ENCODE measurements at regions not wholly inside any gene's neighbourhood (a gene's known extent, or its start where the extent isn't known, plus 50 kb on each side); places are given as distances from the start of the nearest gene placed in this dataset.
"Not testable (repeated sequence)": the region's sequence is repeated elsewhere in the genome, so short reads cannot be mapped to it uniquely, and the experiment has no call there.

- no peak for DNase-seq
Observed at GRCh38 chr7:109835577-109835976, 1255.3 kb upstream of the LRRN3 start.

GRCh38 chr7:109836016-109836415 is 1254.9 kb upstream of the LRRN3 start:
- DNase-seq, result no peak

GRCh38 chr7:109842386-109842785 is 1248.5 kb upstream of the LRRN3 start:
- no peak for DNase-seq

- DNase-seq, result no peak
Observed at GRCh38 chr7:109844362-109844761, 1246.6 kb upstream of the LRRN3 start.

DNA sequence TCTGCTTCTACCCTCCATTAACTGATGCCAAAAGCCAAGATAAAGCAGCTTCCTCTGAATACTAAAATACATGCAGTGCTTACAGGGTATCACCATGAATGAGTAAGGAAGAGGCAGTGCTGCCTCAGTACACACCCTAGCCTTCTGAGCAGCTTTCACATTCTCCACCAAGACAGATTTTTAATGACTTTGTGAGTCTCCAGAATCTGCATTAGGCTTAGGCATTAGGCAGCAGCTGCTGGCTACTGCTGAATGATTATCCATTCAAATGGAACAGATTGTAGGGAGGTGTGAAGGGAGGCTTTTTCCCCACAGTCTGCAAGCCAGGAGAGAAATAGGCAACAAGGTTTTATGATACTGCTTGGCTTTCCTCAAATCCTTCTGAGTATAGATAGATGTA is 1226.7 kb upstream of the LRRN3 start:
- no peak for DNase-seq

DNA sequence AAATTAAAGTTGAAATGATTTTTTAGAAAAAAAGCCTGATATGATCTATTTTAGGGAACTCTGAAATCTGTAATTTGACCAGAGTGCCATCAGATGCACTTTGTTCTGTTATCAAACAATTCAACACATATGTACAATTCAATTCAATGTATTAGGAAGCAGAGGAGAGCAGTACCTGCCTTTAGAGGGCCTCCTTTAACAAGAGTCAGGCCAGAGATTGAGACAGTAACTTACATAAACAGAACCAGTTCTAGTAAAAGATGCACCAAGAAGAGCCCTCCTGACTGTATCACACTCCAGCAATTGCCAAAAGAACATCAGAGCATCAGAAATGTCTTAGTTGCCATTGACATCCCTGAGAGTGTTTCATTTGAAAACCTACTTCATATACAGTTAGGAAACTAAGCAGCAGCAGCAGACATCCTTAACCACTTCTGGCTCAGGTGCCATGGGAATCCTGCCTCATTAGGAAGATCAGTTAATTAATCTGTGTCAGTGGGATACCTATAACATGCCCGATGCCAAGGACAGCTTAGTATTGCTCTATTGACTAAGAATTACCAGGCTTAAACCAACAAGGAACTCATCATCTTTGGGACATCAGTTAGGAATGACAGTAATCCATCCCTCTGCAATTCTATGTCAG is 1222.6 kb upstream of the LRRN3 start:
- DNase-seq, result no peak

DNA sequence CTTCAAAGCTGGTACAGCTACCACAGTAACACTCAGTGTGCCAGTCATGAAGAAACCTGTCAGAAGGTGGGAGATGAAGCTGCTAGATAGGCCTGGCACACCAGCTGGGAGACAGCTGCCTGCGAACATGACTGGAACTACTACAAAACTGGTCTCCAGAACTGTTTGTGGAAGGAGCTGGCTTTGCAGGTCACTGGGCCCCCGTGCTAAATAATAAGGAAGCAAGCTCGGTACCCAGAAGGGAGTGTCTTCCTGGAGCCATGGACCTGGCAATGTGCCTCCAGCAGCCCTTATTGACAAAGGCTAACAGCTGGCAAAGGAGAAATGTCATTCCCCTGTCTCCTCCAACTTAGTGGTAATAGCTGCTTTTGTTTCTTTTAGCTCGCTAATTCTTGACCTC is 1217.6 kb upstream of the LRRN3 start:
- DNase-seq, result no peak

GRCh38 chr7:109879287-109879828 is 1211.6 kb upstream of the LRRN3 start:
- DNase-seq, result no peak

GRCh38 chr7:109890622-109891021 is 1200.3 kb upstream of the LRRN3 start:
- no peak for DNase-seq

DNA sequence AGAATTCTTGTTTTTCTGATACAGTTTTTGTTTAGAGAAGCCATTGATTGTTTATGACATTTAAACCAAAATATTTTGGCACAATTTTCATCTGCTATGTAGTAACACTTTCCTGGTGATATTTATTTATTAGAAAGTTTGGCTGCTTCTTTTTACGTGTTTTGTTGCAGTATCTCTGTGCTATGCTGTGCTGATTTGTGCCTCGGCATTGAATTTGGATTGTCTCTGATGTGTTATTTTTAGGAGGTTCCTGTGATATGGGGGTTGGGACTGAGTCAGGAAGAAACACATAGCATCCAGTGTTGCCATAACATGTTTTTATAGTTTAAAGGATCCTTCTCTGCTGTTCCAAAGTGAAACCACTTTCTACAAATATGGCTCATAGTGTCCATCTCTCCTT is 1197.7 kb upstream of the LRRN3 start:
- no peak for DNase-seq

- no peak for DNase-seq
Observed at GRCh38 chr7:109895536-109895935, 1195.4 kb upstream of the LRRN3 start.

DNA sequence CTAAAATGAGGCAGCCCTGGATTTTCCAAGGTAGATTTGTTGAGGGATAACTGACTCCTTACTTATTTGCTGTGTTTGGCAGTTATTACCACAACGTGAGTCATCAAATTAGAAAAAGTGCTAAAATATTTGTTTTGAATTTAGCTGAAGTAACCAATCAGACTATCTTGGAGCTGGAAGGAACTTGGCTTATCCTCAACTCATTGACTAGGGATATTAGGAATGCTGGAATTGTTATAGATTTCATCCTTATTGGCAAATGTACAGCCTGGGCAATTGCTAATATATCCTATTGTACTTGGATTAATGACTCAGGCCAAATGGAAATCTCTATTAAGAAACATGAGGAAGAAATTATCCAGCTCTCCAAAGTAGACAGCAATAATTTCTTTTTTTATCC is 1189.0 kb upstream of the LRRN3 start:
- DNase-seq, result no peak

DNA sequence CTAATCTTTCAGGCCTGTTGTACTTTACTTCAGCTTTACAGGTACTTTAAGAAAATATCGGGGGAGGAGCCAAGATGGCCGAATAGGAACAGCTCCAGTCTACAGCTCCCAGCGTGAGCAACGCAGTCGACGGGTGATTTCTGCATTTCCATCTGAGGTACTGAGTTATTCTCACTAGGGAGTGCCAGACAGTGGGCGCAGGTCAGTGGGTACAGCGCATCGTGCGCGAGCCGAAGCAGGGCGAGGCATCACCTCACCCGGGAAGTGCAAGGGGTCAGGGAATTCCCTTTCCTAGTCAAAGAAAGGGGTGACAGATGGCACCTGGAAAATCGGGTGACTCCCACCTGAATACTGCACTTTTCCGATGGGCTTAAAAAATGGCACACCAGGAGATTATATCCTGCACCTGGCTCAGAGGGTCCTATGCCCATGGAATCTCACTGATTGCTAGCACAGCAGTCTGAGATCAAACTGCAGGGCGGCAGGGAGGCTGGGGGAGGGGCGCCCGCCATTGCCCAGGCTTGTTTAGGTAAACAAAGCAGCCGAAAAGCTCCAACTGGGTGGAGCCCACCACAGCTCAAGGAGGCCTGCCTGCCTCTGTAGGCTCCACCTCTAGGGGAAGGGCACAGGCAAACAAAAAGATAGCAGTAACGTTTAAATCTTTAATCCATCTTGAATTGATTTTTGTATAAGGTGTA is 1185.4 kb upstream of the LRRN3 start:
- DNase-seq, result not testable (repeated sequence)

DNA sequence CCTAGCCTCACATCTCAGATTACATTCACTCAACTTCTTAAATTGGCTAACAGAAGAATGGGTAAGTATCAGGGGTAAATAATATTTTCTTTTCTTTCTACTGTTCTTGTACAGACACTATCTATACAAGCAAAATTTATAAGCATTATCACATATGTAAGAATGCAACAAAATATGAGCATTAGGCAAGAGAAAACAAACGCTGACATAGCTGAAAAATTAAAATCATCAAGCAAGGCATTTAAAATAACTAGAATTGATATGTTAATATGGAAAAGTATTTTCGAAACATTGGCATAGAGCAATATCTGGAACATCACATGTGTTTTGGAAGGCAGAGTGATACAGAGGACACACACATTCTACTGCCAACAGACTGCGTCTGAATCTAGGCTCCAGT is 1175.3 kb upstream of the LRRN3 start:
- DNase-seq, result no peak

DNA sequence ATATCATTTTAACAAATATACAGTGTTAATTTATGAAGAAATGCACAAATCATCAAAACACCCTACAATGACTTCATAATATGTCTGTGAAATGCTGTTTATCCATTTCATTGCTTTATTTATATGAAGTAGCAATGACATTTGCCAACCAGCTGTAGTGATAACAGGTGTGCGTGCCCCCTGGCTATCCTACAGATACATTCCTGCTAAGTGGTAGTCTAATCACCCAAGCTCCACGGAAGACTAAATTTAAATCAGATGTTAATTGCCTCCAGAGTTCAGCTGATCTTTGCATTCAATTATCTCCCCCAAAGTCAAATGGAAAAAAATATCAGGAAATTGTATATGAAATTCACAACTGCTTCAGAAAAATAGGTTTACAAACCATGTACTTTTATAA is 1164.2 kb upstream of the LRRN3 start:
- no peak for DNase-seq

- no peak for DNase-seq
Observed at GRCh38 chr7:109930049-109930448, 1160.9 kb upstream of the LRRN3 start.

GRCh38 chr7:109939207-109939606 is 1151.7 kb upstream of the LRRN3 start:
- DNase-seq, result no peak

GRCh38 chr7:109945820-109946518 is 1145.0 kb upstream of the LRRN3 start:
- DNase-seq, result no peak

DNA sequence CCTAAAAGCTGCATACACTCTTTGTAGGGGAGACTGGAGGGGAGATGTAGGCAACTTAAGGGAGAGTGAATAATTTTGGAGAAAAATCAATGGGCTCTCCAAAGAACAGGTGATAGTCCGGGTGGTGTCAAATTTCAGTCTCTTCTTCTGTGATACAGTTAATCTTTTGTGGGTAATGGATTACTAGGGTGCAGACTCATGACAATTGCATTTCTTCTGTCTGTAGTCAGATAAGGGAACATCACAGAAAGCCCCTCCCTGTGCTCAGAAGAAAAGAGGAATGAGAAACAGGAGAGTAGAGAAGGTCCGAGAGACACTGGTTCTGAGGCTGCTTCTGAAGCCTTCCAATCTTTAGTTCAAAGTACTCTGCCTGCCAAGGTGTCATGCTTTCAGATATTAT is 1140.7 kb upstream of the LRRN3 start:
- DNase-seq, result no peak

DNA sequence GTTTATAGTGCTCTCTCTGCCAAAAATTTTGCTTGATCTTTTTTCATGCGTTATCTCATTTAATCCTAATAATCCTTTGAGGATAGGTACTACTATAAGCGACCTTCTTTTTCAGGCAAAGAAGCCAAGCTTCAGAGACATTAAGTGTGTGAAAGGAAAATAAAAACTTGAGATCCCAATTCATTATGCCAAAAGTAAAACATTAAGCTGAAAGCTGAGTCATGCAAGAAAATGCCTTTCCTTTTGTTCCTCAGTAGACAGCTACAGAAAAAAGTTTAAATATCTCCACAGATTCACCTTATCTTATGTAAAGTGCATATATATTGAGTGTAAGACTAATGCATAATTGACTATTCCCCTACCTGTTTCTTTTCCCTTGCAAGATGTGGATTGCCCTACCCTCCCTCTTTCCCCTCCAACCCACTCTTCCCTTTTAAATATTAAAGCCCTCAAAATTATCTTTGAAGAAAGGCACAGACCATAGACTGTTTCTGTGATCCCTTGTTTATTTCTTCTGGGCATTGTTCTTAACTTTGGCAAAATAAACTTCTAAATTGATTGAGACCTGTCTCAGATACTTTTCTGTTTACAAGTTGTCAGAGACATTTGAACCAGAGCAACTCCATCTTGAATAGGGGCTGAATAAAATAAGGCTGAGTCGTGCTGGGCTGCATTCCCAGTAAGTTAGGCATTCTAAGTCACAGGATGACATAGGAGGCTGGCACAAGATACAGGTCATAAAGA is 1139.9 kb upstream of the LRRN3 start:
- no peak for DNase-seq

DNA sequence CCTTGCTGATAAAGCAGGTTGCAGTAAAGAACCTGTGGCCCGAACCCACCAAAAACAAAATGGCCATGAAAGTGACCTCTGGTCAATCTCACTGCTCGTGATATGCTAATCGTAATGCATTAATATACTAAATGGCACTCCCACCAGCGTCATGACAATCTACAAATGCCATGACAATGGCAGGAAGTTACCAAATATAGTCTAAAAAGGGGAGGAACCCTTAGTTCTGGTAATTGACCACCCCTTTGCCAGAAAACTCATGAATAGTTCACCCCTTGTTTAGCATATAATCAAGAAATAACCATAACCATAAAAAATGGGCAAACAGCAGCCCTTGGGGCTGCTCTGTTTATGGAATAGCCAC is 1139.4 kb upstream of the LRRN3 start:
- DNase-seq, result no peak

DNA sequence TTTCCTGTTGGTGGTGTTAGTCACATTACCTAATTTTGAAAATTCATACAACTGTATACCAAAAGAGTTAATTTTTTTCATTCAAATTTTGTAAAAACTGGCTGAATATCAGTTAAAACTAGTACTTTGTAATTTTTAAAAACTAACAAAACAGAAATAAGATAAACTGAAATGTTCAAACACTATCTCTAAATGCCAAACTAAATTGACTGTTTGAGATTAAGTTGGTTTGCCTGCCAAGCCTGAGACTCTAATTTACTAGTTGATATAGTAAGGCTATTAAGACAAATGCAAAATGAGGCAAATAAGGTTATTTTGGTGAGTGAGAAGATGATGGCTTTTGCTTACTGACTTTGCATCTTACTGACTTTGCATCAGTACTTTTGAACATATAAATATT is 1134.9 kb upstream of the LRRN3 start:
- no peak for DNase-seq

DNA sequence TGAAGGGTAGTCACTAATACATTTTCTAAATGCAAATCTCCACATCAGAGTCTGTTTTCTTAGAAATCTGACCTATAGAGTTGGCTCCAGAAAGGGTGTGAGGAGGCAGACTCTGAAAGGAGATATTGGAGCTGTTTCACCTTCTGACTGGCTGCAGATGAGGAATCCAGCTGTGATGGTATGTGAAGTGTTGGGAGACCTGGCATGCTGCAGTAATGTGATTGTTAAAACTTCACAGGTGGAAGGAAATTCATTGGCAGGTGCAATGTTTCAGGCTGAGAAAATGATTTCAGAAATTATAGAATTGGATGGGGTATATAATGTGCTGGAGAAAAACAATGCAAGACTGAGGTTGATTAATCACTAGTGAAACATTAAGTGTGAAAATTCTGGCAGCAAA is 1134.0 kb upstream of the LRRN3 start:
- no peak for DNase-seq
